GM18508 (cell line): ENCODE measurements at regions not wholly inside any gene's neighbourhood (a gene's known extent, or its start where the extent isn't known, plus 50 kb on each side); places are given as distances from the start of the nearest gene placed in this dataset.

Experiments
- ATAC-seq: cut with Tn5 transposase; IDR thresholded peaks from one replicate; pipeline ENCODE4 v1.9.1; 2021; ENCODE audit warnings: moderate number of reproducible peaks; ENCODE audit not compliant: insufficient read depth, unreplicated experiment

GRCh38 chr13:76552041-76552772, 334.0 kb downstream of the KCTD12 start:
- no peak for ATAC-seq

- ATAC-seq = no peak
These were observed 344.0 kb downstream of the KCTD12 start for GRCh38 chr13:76542176-76542575.

DNA sequence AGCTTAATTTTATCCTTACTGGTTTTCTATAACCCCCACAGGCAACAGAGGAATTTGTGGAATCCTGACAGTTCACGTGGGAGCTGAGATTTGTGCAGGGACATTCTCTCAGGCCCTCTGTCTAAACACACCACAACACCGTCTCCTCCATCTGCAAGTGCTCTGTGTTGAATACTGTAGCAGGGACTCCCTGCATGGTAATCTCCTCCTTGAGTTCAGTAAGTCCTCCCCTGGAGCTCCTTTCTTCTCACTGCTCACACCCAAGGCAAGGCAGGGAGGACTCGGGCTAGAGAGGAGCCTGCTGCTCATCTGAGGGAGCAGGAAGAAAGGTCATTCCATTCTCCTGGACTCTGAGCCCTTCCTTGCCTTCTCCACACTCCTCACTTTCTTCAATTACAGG, 348.2 kb downstream of the KCTD12 start:
- no peak for ATAC-seq

DNA sequence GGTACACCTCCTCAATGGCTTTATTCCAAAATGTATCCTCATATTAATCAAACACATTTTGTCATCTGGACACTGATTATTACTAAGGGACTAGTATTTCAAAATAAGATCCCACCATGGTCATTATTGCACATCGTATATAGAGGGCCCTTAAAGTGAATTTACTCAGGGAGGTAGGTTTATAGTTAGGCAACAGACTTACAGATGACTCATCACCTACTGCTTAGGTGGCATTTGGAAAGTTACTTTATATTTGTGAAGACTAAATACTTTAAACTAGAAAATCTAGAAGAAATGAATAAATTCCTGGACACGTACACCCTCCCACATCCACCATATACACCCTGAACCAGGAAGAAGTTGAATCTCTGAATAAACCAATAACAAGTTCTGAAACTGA, 353.0 kb downstream of the KCTD12 start:
- ATAC-seq = no peak

- ATAC-seq = no peak
These were observed 359.2 kb downstream of the KCTD12 start for GRCh38 chr13:76527041-76527440.

DNA sequence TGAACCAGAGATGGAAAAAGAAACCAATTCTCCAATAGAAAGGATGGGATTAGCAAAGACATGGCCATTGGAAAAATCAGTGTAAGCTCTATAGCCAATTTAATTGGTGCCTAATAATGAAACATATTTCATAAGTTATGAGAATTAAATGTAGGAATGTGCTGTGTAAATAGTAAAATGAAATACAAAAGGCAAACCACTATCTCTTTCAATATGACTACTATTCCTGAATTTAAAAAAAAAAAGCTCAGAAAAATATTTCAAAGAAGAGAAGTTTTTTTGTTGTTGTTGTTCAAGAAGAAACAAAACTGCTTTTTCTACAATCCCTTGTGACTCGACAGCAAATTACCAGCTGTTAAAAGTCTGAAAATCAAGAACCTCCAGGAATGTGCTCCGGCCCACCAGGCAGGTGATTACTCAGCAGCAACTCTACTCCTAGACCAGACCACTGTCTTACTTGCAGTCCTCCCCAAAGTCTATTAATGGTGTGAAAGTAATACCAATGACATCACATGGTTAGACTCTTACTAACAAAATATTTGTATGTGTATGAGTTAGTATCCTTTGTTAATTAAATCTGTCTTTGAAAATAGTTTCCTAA, 362.4 kb downstream of the KCTD12 start:
- peak; percentile 45 for ATAC-seq

DNA sequence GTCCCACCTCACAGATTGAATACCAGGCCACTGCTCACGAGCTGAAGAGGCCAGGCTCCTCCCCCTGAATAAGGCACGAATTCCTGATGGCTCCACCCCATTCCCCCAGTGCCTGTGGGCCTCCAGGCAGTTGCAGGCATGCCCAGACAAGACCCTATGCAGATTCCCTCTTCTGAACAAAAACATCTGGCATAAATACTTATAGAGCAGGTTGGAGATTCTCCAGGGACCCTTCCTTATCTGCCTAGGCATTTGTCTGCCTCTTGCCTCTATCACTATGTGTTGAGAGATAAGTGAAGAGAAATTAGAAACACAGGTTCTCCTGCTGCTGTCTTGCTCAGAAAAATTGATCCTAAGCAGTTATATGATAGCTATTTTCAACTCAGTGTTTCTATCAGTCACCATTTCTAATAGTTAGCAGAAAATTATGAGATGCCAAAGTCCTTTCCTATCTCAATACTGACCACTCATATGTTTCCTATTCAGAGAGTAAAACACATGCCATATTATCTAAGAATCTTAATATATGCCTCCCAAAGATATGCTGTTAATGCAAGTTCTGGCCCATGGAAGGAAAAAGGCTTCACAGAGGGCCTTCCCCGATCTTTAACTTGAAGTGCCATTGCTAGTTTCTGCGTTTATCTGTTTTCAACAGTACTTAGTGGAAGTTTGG, 364.0 kb downstream of the KCTD12 start:
- ATAC-seq = no peak

DNA sequence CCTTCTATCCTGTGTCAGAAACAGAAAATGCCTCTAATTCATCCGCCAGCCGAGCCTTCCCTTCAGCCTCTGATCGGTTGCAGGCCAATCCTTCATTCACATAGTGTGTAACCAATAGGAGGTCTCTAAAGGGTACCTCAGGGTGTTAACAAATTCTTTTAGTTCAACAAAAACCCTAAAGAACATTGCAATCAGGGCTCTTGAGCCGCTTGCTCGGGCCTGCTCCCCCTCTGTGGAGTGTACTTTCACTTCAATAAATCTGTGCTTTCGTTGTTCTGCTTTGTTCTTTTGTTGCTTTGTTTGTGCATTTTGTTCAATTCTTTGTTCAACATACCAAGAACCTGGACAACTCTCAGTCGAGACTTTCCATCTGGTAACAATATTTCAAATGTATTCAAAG, 366.5 kb downstream of the KCTD12 start:
- ATAC-seq = no peak

DNA sequence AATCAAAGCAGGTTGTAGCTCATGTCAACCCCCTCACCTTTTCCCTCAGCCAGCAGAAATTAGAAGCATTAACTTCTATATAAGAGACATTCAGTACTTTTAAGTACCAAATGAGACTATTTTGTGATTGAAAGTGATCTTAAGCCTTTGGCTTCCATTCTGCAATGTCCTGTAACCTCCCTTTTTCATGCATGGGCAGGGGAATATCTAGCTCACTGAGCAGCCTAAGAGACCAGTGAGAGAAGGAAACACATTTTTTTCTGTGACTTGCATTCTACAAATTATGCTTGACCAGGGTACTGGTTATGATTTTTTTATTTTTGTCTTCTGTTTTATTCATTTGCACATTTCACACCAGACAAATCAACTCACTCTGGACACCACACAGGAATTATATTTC, 369.6 kb downstream of the KCTD12 start:
- ATAC-seq = no peak

DNA sequence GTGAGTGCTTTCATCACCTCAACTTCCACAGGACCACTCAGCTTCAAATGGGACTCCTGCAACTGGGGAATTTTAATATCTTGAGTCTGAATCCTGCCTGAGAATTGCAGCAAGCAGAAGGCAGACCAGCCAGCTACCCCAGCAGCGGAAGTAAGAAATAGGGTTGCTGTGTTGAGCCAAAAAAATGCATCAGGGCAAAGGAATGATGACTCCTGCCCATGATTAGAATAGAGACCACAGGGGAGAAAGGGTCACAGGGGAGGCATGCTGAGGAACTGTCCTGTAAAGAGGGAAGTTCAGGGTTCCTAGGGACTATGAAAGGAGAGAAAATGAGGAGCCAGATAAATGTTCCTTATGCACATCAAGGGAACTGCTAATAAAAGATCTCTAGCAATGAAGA, 370.2 kb downstream of the KCTD12 start:
- no peak for ATAC-seq

- ATAC-seq = no peak
These were observed 373.5 kb downstream of the KCTD12 start for GRCh38 chr13:76512721-76513145.

- ATAC-seq = no peak
These were observed 380.8 kb downstream of the KCTD12 start for GRCh38 chr13:76505437-76505836.

DNA sequence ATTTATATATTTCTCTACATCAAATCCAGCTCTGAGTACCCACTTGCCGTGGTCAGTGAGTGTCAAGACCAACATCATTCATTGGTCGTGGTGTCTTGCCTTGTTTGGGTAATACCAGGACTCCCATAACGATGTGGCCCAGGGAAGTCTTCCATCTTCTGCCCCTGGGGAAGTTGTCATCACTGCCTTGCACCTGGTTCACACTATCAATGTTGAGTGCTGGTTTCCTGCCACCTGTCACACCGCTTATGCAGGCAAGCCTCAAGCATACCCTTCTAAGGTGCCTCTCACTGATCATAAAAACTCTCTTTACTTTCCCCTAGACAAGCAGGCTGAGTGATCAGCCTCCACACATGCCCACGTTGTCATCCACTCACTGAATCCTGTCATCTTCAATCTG, 382.4 kb downstream of the KCTD12 start:
- ATAC-seq = no peak

GRCh38 chr13:76503291-76503690, 382.9 kb downstream of the KCTD12 start:
- no peak for ATAC-seq

DNA sequence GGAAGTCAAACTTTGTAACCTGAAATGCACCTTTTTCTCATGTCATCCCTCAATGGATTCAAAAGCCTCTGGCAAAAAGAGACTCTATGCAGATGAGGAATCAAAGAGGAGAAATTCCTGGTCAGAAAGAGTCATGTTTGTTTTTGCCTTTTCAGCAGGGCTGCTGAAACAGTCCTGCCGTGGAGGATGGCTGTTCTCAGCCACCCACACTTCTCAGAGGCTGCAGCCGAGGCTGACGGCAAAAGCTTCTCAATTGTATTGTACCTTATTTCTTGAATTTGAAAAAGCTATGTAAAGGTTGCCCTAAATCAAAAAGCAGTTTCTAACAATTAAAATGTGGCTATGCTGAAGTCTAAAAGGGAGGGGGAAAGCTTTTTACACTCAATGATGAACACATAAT, 385.3 kb downstream of the KCTD12 start:
- no peak for ATAC-seq

DNA sequence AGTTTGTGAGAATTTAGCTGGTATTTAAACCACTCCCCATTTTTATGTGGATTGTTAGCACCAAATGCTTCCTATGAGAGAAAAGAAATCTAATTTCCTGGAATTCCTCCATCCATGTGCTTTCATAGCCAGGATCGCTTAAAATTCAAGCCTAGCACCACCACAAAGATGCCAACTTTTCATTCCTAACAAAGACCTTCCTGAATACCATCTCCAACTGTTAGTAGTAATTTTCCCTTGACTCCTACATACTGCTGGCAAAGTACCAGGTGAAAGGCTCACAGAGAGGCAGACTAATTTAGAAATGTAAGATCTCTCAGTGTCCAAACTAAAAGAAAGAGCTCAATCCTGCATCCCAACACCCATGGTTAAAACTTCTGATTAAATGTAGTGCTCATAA, 386.3 kb downstream of the KCTD12 start:
- no peak for ATAC-seq

DNA sequence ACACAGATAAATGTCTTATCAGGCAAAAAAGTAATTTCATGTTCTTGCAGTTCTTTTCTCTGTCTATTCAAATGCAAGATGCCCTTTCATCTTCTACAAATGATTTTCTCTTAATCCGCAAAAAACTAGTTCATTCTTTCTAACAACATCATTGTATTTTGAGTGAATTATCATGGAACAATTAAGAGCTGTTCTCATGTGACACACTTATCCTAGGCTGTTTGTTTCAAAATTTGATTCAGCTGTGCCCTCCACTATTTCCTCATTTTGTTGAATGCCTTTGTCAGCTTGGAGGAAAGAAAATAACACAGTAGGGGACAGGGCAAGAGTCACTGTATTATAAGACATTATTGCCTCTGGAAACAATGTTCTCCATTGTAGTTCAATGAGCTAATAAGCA, 396.9 kb downstream of the KCTD12 start:
- ATAC-seq = no peak

GRCh38 chr13:76481738-76482137, 404.5 kb downstream of the KCTD12 start:
- ATAC-seq = no peak

DNA sequence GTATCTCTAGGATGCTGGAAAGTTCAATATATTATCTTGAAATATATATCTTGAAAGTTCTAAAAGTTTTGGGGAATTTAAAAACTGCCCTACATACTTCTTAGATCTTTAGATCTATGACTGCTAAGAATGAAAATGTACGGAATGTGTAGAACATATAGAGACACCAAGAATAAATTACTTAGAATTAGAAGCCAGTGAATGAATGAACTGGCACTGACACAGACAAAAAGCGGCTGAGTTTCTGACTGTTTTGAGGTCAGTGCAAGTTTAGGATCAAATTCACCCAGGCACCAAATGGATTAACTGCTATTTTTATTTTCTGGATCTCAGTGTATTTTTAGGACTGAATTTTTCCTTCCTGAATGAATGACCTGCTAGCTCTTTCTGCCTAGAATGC, 411.2 kb downstream of the KCTD12 start:
- ATAC-seq = no peak

- ATAC-seq = no peak
These were observed 411.8 kb downstream of the KCTD12 start for GRCh38 chr13:76474356-76474755.

GRCh38 chr13:76473552-76474134, 412.6 kb downstream of the KCTD12 start:
- ATAC-seq = peak; percentile 97
